Osteoblast (primary cell): ENCODE measurements at regions not wholly inside any gene's neighbourhood (a gene's known extent, or its start where the extent isn't known, plus 50 kb on each side); places are given as distances from the start of the nearest gene placed in this dataset.

Experiments used
- DNase-seq: peaks from one replicate; pipeline ENCODE4 v3.0.0; 2011; ENCODE audit warnings: low spot score, mixed read lengths; ENCODE audit not compliant: insufficient read length; ENCODE audit errors: missing footprints
- H2AFZ ChIP-seq: 2 replicates; pipeline ENCODE4 v1.6.0; 2011; ENCODE audit warnings: mild to moderate bottlenecking, low read length
- H3K27ac ChIP-seq: 2 replicates; pipeline ENCODE4 v1.5.1; 2011; ENCODE audit warnings: mild to moderate bottlenecking, low read depth, low read length, moderate library complexity
- H3K27me3 ChIP-seq: 2 replicates; pipeline ENCODE4 v1.6.0; 2012; ENCODE audit warnings: mild to moderate bottlenecking, control low read depth, inconsistent platforms, low read length, moderate library complexity; ENCODE audit not compliant: insufficient read depth
- H3K36me3 ChIP-seq: 2 replicates; pipeline ENCODE4 v1.5.1; 2011; ENCODE audit warnings: mild to moderate bottlenecking, low read length, control low read depth, moderate library complexity; ENCODE audit not compliant: insufficient read depth
- H3K4me1 ChIP-seq: 2 replicates; pipeline ENCODE4 v1.5.1; 2011; ENCODE audit warnings: mild to moderate bottlenecking, low read length, control low read depth, moderate library complexity; ENCODE audit not compliant: insufficient read depth
- H3K4me2 ChIP-seq: 2 replicates; pipeline ENCODE4 v1.6.0; 2011; ENCODE audit warnings: mild to moderate bottlenecking, low read length; ENCODE audit not compliant: insufficient read depth
- H3K4me3 ChIP-seq: fragments of 200-600 bp; sonication (generic); 3 replicates; pipeline ENCODE4 v1.5.1; 2012; ENCODE audit warnings: mild to moderate bottlenecking, low read length, inconsistent platforms; ENCODE audit not compliant: insufficient read depth
- H3K79me2 ChIP-seq: 2 replicates; pipeline ENCODE4 v1.6.0; 2012; ENCODE audit warnings: mild to moderate bottlenecking, low read length, control low read depth, inconsistent platforms; ENCODE audit not compliant: insufficient read depth
- H3K9me3 ChIP-seq: 2 replicates; pipeline ENCODE4 v1.5.1; 2011; ENCODE audit warnings: low read depth, low read length, control low read depth
- H4K20me1 ChIP-seq: 2 replicates; pipeline ENCODE4 v1.6.0; 2012; ENCODE audit warnings: mild to moderate bottlenecking, low read length, control low read depth; ENCODE audit not compliant: insufficient read depth
- CTCF ChIP-seq: IDR thresholded peaks from 2 replicates; pipeline ENCODE4 v1.5.1; 2011; ENCODE audit warnings: mild to moderate bottlenecking, low read depth, low read length, moderate library complexity; ENCODE audit errors: extremely low read depth

GRCh38 chr1:191963781-191964455 is 194.3 kb upstream of the RGS18 start:
- DNase-seq = no peak
- Histone ChIP-seq H3K4me3 (no peak overlapping the region), H3K9me3 (no peaks in the 10 kb centered on the region), H4K20me1 (no peaks in the 10 kb centered on the region), H3K79me2 (no peaks in the 10 kb centered on the region), H3K27me3 (no peaks in the 10 kb centered on the region), H2AFZ (no peak overlapping the region), H3K27ac (no peak overlapping the region), H3K36me3 (no peaks in the 10 kb centered on the region), H3K4me2 (no peak overlapping the region), H3K4me1 (no peaks in the 10 kb centered on the region)
- TF ChIP-seq CTCF = no peak

GRCh38 chr1:191969290-191969689 is 189.0 kb upstream of the RGS18 start:
- no peaks in the 10 kb centered on the region for H3K36me3 ChIP-seq
- no peak overlapping the region for H3K4me3 ChIP-seq
- H3K27me3 ChIP-seq = no peaks in the 10 kb centered on the region
- no peaks in the 10 kb centered on the region for H4K20me1 ChIP-seq
- H3K9me3 ChIP-seq = no peaks in the 10 kb centered on the region
- no peaks in the 10 kb centered on the region for H3K4me1 ChIP-seq
- no peak overlapping the region for H2AFZ ChIP-seq
- DNase-seq = no peak
- H3K79me2 ChIP-seq = no peaks in the 10 kb centered on the region
- no peak overlapping the region for H3K27ac ChIP-seq
- no peak overlapping the region for H3K4me2 ChIP-seq
- TF ChIP-seq CTCF = no peak

- no peak overlapping the region for H3K4me2 ChIP-seq
- H4K20me1 ChIP-seq = no peaks in the 10 kb centered on the region
- no peaks in the 10 kb centered on the region for H3K9me3 ChIP-seq
- H3K4me3 ChIP-seq = no peak overlapping the region
- H3K27ac ChIP-seq = no peak overlapping the region
- H3K27me3 ChIP-seq = no peaks in the 10 kb centered on the region
- no peak overlapping the region for H2AFZ ChIP-seq
- no peaks in the 10 kb centered on the region for H3K36me3 ChIP-seq
- no peak for DNase-seq
- H3K79me2 ChIP-seq = no peaks in the 10 kb centered on the region
- no peak for TF ChIP-seq CTCF
- H3K4me1 ChIP-seq = no peaks in the 10 kb centered on the region
Measured at GRCh38 chr1:191970116-191970515, 188.1 kb upstream of the RGS18 start.

- Histone ChIP-seq H3K4me1 (no peaks in the 10 kb centered on the region), H3K27ac (no peak overlapping the region), H4K20me1 (no peaks in the 10 kb centered on the region), H3K79me2 (no peaks in the 10 kb centered on the region), H3K36me3 (no peaks in the 10 kb centered on the region), H3K4me2 (no peak overlapping the region), H3K27me3 (no peaks in the 10 kb centered on the region), H3K4me3 (no peak overlapping the region), H2AFZ (no peak overlapping the region), H3K9me3 (no peaks in the 10 kb centered on the region)
- DNase-seq = no peak
- no peak for TF ChIP-seq CTCF
Measured at GRCh38 chr1:191971447-191971846, 186.8 kb upstream of the RGS18 start.
